HG02870 (cell line): ENCODE measurements at regions not wholly inside any gene's neighbourhood (a gene's known extent, or its start where the extent isn't known, plus 50 kb on each side); places are given as distances from the start of the nearest gene placed in this dataset.
"Not testable (repeated sequence)": the region's sequence is repeated elsewhere in the genome, so short reads cannot be mapped to it uniquely, and the experiment has no call there.

Experiments used
- ATAC-seq: cut with Tn5 transposase; IDR thresholded peaks from one replicate; pipeline ENCODE4 v1.9.1; 2021; ENCODE audit warnings: mild to moderate bottlenecking, moderate library complexity; ENCODE audit not compliant: unreplicated experiment

DNA sequence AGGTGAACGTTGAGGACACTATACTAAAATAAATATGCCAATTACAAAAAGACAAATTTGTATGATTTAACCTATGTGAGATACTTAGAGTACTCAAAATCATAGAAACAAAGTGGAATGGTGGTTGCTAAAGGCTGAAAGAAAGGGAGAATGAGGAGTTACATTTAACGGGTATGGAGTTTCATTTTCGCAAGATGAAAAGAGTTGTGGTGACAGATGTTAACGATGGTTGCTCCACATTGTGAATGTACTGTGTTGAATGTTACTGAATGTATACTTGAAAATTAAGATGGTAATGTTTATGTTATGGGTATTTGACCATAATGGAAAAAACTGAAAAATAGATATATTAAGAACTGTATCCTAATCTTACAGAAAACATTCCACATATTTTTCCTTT lies 51.3 kb upstream of the MOCS2 start:
- no peak for ATAC-seq

DNA sequence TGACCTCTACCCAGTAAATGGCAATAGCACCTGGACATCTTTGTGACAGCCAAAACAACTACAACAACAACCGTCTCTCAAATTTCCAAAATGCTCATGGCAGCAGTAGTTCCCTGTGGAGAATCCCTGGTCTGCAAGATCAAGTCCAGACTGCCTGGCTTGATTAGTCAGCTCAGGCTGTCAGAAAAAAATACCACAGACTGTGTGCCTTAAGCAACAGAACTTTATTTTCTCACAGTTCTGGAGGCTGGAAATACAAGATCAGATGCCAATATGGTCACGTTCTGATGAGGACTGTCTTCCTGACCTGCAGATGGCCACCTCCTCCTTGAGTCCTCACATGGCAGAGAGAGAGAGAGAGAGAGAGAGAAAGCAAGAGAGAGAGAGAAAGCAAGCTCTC lies 52.3 kb upstream of the MOCS2 start:
- ATAC-seq: no peak

DNA sequence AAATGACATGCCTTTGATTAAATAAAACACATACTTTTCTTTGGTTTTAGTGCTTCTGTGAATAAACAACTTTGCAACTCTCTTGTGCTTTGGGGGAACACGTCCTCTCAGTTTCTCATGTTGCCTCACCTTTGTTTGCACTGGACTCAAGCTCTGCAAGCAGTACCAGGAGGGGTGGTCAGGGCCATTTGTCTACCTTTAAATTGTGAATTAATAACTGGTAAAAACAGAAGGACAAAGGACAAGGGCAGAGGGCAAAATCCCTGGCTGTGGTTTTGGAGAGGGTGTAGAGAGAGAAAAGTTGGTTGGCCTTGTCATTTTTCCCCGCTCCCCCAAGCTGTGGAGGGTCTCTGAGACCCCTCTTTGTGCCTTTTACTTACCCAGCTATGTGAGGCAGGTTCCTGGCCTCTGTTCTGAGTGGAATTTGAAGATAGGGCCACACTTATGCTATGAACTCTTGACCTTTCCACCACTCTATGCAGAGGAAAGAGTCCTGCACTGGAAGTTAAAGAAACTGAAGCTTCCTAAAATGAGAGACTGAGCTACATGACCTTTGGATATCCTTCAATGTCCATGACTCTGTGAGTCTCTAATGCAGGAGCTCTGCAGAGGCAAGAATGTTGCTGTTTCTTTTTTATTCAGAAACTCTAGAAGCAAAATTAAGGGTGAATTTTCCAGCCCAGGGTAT lies 55.1 kb upstream of the MOCS2 start:
- no peak for ATAC-seq

DNA sequence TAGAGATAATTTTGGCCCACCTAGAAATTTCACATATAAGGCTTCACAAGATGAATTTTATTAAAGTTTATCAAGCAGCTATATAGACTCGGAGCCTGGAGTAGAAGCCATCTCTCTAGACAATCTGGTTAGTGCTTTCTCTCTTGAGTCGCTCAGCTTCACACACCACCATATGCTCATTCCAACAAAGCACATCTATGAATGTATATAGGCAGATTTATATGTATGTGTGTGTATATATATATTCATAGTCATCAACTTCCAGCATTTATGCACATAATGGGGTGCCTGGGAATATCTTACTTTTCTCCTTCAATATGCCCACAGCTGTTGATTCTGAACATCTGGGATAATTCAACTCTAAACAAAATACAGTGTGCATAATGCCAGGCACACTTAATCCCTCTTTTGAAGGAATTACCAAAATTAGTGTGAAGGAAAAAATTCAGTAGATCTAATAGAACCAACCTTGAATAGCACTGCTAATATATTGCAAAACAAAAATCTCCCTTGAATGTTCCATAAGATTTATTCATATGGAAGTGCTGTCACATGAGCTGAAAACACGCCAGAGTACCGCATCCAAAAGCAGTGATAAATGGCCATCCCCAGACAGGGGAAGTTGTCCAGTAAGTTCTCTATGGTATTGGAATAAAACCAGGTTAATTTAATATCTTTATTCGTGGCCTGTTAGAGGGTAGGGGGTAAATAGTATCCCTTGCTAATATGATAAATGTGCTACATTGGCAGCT lies 56.0 kb upstream of the MOCS2 start:
- ATAC-seq: no peak

DNA sequence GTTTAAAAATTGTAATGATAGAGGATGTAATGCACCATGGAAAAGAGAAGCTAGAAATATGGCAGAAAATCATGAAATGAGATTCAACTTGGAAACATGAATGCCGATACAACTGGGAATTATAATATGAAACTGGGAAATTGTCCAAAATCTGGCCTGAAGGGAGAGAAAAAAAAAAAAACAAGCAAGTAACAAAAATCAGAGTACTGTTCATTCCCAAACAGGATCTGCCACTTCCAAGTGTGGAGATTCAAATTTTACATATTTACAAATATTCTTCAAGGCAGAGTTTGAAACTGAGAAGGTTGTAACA lies 56.6 kb upstream of the MOCS2 start:
- no peak for ATAC-seq

DNA sequence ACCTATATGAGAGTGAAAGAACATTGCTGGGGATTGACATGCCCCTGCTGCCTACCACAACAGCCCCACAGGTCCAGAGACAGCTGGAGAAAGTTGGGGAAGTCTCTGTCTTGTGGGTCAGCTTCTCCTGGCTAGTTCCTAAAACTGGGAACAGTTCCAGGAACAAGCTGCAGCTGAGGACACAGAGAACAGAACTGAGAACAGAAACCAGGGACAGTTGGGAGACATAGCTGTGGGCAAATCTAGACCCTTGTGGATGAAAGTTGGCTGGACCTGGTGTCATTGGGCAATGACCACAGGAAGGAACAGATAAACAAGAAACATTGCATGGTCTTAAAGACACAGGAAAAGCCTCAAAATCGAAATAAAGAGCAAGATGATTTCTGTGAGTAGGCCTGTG lies 58.3 kb upstream of the MOCS2 start:
- ATAC-seq: no peak

DNA sequence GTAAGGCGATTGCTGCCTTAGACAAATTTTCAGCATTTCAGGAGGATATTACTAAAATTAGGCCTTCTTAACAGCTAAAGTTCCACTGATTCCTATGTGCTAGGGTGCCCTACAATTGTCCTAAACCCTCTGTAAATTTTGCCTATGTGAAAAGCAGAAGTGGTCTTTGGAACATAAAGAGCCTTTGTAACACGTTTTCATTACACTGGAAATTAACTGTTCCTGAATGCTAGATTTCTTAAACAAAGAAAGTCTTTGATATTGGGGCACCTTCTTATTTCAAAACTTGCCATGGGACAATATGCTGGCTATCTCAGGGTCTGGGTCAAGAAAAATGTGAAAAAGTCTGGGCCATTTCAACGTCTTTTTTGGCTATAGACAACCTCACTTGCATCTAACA lies 60.4 kb upstream of the MOCS2 start:
- no peak for ATAC-seq

DNA sequence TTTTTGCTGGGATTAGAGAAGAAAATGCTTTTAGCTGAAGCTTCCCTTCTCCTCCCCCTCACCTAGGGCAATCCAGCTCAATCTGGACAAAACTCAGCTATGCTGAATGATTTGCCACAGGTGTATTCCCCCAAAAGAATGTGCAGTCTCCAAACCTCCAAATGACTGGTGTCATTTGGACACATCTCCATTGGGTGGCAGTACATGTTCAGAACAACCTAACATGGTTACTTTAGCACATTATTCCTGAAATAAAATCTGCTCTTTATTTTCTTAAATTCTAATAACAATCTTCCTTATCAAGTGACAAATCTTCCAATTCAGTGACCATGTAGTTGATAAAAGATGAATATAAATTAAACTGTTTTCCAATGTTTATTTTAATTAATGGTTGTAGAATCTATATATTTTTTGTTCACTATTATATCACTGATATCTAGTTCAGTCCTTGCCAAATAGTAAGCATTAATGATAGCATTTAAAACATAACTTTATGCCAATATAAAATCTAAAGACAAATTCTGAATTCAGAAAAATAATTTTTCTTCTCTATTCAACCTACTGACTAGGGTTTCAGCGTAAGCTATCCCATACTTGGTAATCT lies 61.3 kb upstream of the MOCS2 start:
- no peak for ATAC-seq

DNA sequence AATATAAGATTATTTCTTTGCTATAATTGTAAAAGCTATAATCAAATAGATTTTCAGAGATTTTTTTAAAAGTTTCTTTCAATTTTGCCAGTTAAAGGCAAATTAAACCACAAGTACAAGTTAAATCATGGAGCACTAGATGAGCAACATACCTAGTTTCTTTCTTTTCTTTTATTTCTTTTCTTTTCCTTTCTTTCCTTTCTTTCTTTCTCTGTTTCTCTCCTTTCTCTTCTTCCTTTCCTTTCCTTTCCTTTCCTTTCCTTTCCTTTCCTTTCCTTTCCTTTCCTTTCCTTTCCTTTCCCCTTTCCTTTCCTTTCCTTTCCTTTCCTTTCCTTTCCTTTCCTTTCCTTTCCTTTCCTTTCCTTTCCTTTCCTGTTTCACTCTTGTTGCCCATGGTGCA lies 62.5 kb upstream of the MOCS2 start:
- not testable (repeated sequence) for ATAC-seq

DNA sequence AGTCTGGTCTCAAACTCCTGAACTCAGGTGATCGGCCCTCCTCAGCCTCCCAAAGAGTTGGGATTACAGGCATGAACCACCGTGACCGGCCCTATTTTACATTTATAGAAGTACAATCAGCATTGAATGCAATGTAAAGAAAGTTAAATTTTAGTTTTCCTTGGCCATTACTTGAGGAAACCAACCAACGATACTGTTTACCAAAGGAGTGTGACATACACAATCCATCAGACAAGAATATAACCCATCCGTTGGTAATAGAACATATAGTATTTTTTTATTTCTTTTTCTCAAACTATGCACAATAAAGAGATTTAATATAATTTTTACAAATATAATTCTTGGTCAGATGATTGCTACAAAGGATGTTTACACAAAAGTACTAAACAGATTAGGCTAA lies 63.1 kb upstream of the MOCS2 start:
- no peak for ATAC-seq

DNA sequence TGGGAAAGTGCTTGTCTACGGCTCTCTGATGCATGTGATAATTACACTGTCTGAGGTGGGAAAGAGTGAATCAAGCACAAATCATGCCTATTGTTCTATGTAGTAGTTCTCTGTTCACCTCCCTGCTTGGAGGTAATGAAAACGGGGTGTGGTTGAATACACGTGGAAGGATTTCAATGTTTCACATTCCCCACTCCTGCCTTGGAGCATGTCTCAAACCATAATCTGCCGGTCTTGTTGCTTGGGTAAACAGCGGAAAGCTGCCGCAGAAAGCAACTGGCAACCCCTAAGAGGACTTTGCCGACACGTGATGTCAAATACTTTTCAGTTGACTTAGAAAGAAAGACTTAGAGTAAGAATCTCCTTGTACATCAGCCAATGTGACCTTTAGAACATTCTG lies 63.5 kb upstream of the MOCS2 start:
- no peak for ATAC-seq

DNA sequence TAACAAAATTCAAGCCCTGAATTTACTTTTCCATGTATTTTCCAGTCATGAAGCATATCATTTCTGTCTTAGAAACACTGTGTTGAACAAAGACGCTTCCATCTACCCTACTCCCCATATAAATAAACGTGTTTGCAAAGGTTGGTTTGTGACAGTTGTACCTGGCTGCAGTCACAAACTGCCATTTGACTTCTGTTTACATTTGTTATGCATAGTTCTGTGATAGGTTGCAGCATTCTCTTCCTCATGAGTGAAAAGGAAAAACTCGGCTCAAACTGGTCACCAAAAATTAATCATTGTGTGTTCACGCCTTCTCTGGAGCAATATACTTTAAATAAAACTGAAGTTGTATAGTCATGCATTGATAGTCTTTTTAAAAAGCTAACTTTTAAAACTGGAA lies 69.3 kb upstream of the MOCS2 start:
- no peak for ATAC-seq

DNA sequence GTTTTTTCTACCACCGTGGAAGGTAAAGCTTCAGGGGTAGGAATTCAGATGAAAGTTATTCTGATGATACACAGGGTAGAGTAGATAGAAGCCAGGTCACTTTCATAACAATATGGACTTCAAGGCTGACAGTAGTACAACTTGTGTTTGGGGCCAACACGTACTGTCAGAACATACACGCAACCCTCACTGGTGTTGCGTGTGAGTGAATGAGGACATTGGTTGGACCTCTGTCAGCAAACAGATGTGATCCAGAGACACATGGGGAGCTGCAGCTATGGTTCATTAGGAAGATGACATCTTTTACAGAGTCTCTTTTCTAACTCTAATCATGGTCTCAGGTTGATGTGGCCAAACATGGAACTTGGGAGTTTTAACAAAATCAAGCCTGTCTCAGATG lies 70.1 kb upstream of the MOCS2 start:
- ATAC-seq: no peak

DNA sequence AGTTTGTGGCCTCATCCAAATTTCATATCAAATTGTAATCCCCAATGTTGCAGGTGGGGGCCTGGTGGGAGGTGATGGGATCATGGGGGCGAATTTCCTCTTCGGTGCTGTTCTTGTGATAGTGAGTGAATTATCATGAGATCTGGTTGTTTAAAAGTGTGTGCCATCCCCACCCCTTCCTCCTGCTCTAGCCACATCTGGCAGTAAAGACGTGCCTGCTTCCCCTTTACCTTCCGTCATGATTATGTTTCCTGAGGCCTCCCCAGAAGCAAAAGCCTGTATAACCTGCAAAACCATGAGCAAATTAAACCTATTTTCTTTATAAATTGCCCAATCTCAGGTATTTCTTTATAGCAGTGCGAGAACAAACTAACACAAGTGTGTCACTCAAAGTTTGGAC lies 71.0 kb upstream of the MOCS2 start:
- no peak for ATAC-seq

DNA sequence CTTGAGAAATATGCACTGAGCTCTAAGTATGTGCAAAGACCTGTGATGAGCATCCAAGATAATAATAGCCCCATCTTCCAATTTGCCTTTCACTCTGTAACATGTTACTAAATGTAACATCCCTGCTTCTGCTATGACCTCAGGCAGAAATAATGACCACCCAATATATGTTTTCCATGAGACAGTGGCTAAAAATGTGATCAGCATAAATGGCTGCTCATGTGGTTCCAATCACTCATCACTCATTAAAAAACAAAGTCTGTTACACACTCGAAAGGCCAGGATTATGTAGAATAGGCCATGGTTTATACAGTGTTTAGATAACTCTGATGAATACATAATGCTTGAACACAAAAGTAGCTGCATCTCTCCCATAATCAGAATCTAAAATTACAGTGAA lies 71.4 kb upstream of the MOCS2 start:
- ATAC-seq: no peak

DNA sequence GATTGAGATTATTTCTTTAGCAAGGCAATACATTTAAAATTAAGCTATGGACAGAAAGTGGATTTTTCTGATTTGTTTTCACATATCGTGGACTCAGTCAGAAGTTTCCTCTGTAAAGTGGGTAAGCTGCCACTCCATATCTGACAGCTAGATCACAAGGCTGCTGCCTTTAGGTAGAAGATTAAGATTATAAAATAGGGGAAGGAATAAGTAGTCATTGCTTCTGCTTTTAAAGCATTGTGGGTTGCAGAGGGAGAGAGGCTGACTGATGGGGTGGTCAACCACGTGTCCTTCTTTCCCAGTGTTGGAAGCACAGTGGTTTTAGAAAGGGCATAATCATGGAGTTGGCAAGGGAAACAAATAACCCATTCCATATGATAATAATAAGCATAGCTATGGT lies 74.3 kb upstream of the MOCS2 start:
- no peak for ATAC-seq

DNA sequence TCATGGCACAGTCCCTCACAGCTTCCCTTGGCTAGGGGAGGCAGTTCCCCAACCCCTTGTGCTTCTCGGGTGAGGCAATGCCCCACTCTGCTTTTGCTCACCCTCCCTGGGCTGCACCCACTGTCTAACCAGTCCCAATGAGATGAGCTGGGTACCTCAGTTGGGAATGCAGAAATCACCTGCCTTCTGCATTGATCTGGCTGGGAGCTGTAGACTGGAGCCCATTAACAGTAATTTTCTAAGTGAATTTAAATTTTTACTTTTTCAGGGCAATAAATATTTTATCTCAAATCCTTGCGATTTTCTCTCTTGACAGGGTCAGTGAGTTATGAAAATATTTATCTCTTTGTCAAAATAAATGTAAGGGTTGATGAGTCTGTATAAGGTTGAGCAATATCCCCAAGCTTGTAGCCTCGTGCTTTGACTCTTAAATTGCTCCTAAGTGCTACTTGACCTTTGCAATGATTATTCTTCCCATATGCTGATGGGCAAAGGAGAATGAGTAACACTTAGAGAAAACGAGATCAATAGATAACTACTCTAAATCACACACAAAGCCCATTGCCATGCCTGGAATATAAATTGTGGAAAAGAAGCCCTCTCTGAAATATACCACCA lies 82.1 kb upstream of the MOCS2 start:
- ATAC-seq: no peak

DNA sequence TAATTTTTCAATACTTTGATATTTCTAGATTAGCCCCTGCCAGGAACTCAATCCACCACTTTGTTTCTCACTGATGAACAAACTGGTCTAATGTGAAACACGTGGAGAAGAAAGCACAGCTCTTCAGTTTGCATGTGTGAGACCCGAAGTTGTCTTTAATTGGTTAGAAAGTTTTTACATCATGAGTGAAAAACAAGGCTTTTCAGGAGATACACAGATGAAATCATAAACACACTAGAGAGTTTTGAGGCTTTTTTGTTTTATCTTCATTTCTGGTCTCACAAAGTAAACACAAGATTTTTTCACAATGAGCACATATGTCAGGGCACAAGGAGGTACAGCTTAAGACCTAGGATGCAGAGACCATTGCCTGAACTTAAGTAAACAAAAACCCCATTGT lies 84.5 kb upstream of the MOCS2 start:
- ATAC-seq: no peak

DNA sequence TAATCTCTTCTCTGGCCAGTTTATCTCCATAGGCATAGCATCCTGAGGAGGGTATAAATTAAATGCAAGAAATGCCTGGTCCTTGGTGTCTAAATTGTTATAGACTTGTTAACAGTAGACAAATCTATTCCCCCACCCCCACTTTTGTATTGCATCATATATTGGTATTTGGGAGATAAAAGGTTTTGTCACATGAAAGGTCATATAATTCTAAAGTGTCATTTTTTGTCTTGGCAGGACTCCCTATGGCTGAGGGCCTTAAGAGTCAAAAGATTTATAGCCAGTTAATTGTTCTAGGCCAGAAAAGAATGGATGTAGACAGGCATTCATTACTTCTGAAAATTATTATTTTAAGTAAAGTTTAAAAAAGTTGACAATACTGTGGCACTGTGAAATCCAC lies 90.3 kb upstream of the MOCS2 start:
- no peak for ATAC-seq

DNA sequence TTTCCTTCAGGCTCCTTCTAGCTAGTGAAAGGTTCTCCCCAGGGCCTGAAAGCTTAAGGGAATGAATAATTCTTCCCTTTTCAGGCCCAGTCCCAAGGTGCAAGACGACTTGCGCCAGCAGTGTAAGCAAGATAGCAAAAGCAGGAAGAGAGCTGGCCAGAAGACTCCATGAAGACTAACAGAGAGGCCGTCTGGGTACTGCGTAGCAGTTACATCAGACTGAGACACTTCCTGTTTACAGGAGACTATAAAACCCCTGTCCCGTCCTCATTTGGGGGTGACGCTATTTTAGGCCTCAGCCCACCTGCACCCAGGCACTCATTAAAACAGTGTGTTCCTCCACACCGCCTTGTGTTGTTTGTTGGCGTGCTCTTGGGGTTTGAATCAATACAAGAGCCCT lies 90.7 kb upstream of the MOCS2 start:
- no peak for ATAC-seq

DNA sequence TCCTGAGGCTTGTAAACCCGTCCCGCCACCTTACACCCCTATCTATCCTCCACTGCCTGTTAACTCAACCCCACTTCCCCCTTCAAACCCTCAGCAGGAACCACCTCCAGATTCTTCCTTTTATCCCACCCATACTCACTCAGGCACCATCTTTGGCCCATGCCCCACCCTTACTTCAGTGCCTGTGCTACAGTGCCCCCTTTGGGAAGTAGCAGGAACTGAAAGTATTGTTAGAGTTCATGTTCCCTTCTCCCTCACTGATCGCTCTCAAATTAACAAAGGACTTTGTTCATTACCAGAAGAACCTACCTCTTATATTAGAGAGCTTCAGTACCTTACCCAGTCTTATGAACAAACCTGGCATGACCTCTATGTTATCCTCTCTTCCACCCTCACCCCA lies 92.2 kb upstream of the MOCS2 start:
- ATAC-seq: no peak

DNA sequence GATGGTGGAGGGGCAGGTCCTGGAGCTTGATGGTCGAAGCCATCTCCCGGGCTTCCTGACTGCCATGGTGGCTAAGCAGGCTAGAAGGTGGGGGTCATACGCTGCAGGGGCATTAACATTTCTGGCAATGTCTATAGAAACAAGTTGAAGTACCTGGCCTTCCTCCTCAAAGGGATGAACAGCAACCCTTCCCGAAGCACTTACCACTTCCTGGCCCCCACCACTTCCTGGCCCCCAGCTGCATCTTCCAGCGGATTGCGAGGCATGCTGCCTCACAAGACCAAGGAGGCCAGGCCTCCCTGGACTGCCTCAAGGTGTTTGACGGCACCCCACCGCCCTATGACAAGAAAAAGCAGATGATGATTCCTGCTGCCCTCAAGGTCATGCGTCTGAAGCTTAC lies 97.0 kb upstream of the MOCS2 start:
- ATAC-seq: no peak
